HG03025 (cell line): ENCODE measurements at regions not wholly inside any gene's neighbourhood (a gene's known extent, or its start where the extent isn't known, plus 50 kb on each side); places are given as distances from the start of the nearest gene placed in this dataset.
"Not testable (repeated sequence)": the region's sequence is repeated elsewhere in the genome, so short reads cannot be mapped to it uniquely, and the experiment has no call there.

Source experiments
- ATAC-seq: cut with Tn5 transposase; IDR thresholded peaks from one replicate; pipeline ENCODE4 v1.9.1; 2021; ENCODE audit warnings: mild to moderate bottlenecking, moderate library complexity; ENCODE audit not compliant: unreplicated experiment, low FRiP score

DNA sequence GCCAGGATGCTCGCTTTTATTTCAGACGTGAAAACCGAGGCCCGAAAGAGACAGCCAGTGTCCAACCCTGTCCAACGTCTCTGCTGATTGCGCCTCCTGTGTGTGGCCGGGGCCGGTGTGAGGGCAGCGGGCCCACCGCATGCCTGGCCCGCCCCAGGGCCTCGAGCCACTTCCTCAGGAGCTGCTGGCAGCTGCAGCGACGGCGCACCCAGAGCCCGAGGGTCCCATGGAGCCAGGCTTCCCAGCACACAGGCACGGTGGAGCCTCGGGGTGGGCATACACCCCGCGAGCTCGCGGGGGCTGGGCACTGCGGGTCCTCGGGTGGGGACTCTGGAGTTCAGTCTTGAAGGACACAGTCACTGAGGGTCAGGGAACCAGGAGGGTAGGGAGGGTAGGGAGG lies 320.5 kb upstream of the PLGLB1 start:
- not testable (repeated sequence) for ATAC-seq

DNA sequence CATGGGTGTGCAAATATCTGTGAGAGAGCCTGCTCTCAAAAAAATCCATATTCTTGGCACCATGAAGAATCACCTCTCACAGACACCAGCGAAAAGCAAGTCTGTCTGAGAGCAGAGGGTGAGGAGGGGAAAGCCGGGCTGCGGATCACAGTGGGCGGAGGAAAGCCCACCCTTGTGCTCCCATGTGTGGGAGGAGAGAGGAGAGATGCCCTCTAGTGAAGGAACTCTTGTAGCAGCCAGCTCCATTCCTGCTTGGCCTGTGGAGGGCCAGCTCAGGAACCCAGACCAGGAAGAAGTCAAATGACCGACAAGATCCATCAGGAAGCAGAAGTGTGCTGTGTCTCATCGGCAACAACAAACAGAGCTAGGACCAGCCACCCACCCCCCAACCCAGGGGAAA lies 321.7 kb upstream of the PLGLB1 start:
- ATAC-seq, result not testable (repeated sequence)

DNA sequence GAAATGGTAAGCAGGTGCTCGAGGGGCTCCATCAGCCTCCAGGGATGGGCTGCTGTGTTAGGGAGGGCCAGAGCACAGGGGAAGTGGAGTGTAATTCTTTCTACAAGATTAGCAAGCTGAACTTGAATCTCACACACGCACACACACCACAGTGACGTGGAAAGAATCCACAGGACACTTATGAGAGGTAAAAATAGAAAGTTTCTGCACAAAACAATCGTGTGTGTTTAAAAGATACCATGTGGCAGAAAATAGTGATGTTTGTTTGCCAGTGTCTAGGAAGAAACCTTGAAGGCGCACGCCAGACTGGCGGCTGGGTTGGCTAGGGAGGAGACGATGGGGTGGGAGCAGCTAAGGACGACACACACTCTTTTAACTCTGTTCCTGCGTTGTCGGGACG lies 323.6 kb upstream of the PLGLB1 start:
- ATAC-seq, result not testable (repeated sequence)

DNA sequence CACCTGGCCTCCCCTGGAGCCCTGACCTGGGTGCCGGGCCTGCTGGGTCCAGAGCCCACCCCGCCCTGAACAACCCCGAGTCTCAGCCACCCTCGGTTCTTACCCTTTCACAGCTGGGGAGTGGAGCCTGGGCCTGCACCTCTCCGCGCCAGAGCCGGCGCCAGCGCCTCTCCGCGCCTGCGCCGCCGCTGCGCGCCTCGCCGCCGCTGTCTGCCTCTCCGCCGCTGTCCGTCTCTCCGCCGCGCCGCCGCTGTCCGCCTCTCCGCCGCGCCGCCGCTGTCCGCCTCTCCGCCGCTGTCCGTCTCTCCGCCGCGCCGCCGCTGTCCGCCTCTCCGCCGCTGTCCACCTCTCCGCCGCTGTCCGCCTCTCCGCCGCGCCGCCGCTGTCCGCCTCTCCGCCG lies 326.9 kb upstream of the PLGLB1 start:
- ATAC-seq, result not testable (repeated sequence)

DNA sequence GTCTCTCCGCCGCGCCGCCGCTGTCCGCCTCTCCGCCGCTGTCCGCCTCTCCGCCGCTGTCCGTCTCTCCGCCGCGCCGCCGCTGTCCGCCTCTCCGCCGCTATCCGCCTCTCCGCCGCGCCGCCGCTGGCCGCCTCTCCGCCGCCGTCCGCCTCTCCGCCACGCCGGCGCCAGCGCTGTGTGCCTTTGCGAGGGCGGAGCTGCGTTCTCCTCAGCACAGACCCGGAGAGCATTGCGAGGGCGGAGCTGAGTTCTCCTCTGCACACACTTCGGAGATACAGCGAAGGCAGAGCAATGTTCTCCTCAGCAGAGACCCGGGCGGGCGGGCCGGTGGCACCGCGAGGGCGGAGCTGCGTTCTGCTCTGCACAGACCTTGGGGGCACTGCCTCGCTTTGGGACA lies 327.4 kb upstream of the PLGLB1 start:
- not testable (repeated sequence) for ATAC-seq

DNA sequence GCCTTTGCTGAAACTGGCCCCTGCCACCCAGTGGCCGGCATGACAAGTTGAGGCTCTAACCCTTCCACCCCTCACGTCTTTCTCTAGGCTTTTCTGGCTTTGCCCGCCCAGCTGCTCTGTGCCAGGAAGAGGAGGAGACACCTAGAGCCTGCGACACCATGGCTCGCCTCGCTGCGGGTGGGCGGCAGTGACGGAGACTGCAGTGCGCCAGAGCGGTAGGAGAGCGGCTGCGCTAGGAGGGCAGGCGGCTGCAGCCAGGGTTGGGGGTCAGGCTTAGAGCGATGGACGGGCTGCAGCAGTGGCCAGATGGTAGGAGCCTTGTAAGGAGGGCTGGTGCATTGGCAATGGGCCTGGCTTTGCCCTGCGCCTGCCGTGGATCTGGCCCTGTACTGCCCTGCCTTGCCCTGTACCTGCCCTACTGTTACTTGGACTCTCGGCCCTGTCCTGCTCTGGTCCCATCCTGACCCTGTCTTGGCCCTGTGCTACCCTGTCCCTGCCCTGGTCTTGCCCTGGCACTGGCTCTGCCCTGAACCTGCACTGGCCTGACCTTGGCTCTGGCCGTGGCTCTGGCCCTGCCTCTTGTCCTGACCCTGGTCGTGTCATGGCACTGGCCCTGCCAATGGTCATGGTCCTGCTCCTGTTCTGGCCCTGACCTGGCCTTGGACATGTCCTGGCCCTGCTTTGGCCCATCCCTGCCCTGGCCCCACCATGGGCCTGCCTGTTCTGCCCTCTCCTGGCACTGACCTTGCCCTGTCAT lies 330.7 kb upstream of the PLGLB1 start:
- ATAC-seq, result not testable (repeated sequence)

DNA sequence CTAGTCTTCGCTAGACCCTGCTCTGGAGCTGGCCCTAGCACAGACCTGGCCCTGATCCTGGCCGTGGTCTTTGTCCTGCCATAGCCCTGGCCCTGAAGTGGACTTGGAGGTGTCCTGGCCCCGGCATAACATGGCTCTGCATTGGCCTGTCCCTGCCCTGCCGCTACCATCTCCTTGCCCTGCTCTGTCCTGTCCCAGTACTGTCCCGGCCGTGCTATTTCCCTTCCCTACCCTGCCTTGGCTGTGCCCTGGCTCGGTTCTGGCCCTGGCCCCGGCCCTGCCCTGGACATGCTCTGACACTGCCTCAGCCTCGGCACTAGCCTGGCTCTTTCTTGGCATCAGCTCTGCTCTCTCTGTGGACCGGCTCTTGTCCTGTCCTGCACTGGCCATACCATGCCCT lies 331.8 kb upstream of the PLGLB1 start:
- ATAC-seq, result not testable (repeated sequence)

DNA sequence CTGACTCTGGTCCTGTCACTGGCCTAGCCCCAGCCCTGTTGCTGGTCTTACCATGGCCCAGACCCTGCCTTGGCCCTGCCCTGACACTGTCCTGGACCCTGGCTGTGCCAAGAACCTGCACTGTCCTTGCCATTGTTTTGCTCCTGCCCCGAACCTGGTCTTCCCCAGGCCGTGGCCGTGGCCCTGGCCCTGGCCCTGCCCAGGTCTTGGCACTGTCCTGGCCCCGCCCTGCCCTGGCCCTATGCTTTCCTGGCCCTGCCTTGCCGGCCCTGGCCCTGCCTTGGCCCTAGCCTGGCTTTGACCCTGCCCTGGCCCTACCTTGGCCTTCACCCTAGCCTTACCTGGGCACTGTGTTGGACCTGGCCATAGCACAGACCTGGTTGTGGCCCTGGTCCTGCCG lies 332.5 kb upstream of the PLGLB1 start:
- ATAC-seq, result not testable (repeated sequence)

DNA sequence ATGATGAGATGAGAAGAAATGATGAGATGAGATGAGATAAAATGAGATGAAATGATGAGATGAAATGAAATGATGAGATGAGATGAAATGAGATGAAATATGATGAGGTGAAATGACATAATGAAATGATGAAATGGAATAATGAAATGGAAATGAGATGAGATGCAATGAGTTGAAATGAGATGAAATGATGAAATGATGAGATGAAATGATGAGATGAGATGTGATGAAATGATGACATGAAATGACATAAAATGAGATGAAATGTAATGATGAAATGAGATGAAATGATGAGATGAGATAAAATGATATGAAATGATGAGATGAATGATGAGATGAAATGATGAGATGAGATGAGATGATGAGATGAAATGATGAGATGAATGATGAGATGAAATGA lies 338.6 kb upstream of the PLGLB1 start:
- ATAC-seq, result not testable (repeated sequence)

DNA sequence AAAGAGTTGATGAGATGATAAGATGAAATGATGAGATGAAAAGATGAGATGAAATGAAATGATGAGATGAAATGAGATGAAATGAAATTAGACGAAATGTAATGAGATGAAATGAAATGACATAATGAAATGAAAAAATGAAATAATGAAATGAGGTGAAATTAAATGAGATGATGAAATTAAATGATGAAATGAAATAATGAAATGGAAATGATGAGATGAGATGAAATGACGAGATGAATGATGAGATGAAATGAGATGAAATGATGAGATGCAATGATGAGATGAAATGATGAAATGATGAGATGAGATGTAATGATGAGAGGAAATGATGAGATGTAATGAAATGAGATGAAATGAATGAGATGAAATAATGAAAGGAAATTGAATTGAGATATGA lies 339.3 kb upstream of the PLGLB1 start:
- not testable (repeated sequence) for ATAC-seq

DNA sequence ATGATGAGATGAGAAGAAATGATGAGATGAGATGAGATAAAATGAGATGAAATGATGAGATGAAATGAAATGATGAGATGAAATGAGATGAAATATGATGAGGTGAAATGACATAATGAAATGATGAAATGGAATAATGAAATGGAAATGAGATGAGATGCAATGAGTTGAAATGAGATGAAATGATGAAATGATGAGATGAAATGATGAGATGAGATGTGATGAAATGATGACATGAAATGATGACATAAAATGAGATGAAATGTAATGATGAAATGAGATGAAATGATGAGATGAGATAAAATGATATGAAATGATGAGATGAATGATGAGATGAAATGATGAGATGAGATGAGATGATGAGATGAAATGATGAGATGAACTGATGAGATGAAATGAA lies 340.2 kb upstream of the PLGLB1 start:
- not testable (repeated sequence) for ATAC-seq

DNA sequence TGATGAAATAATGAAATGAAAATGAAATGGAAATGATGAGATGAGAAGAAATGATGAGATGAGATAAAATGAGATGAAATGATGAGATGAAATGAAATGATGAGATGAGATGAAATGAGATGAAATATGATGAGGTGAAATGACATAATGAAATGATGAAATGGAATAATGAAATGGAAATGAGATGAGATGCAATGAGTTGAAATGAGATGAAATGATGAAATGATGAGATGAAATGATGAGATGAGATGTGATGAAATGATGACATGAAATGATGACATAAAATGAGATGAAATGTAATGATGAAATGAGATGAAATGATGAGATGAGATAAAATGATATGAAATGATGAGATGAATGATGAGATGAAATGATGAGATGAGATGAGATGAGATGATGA lies 342.7 kb upstream of the PLGLB1 start:
- ATAC-seq, result not testable (repeated sequence)

DNA sequence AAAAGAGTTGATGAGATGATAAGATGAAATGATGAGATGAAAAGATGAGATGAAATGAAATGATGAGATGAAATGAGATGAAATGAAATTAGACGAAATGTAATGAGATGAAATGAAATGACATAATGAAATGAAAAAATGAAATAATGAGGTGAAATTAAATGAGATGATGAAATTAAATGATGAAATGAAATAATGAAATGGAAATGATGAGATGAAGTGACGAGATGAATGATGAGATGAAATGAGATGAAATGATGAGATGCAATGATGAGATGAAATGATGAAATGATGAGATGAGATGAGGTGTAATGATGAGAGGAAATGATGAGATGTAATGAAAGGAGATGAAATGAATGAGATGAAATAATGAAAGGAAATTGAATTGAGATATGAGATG lies 343.4 kb upstream of the PLGLB1 start:
- ATAC-seq, result not testable (repeated sequence)

DNA sequence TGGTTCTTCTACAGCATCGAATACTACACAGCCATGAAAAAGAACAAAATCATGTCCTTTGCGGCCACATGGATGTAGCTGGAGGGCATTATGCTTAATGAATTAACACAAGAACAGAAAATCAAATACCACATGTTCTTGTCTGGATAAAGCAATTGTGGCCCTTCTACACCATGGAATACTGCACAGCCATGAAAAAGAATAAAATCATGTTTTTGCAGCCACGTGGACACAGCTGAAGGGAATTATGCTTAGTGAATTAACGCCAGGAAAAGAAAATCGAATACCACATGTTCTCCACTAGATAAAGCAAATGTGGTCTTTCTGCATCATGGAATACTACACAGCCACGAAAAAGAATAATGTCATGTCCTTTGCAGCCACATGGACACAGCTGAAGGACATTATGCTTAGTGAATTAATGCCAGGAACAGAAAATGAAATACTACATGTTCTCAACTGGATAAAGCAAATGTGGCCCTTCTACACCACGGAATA lies 361.8 kb upstream of the PLGLB2 start:
- not testable (repeated sequence) for ATAC-seq

DNA sequence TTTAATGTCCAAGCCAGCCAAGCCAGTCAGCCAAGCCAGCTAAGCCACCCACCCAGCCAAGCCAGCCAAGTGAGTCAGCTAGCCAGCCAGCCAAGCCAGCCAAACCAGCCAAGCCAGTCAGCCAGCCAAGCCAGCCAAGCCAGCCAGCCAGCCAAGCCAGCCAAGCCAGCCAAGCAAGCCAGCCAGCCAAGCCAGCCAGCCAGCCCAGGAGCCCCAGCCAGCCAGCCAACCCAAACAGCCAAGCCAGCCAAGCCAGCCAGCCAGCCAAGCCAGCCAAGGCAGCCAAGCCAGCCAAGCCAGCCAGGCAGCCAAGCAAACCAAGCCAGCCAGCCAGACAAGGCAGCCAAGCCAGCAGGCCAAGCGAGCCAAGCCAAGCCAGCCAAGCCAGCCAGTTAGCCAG lies 352.1 kb upstream of the PLGLB2 start:
- ATAC-seq, result not testable (repeated sequence)

DNA sequence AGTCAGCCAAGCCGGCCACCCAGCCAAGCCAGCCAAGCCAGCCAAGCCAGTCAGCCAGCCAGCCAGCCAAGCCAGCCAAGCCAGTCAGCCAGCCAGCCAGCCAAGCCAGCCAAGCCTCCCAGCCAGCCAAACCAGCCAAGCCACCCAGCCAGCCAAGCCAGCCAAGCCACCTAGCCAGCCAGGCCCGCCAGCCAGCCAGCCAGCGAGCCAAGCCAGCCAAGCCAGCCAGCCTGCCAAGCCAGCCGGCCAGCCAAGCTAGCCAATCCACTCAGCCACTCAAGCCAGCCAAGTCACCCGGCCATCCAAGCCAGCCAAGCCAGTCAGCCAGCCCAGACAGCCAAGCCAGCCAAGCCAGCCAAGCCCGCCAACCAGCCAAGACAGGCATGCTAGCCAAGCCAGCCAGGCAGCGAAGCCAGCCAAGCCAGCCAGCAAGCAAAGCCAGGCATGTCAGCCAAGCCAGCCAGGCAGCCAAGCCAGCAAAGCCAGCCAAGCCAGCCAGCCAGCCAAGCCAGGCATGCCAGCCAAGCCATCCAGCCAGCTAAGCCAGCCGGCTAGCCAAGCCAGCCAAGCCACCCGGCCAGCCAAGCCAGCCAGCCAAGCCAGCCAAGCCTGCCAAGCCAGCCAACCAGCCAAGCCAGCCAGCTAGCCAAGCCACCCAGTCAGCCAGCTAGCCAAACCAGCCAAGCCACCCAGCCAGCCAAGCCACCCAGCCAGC lies 351.2 kb upstream of the PLGLB2 start:
- not testable (repeated sequence) for ATAC-seq

DNA sequence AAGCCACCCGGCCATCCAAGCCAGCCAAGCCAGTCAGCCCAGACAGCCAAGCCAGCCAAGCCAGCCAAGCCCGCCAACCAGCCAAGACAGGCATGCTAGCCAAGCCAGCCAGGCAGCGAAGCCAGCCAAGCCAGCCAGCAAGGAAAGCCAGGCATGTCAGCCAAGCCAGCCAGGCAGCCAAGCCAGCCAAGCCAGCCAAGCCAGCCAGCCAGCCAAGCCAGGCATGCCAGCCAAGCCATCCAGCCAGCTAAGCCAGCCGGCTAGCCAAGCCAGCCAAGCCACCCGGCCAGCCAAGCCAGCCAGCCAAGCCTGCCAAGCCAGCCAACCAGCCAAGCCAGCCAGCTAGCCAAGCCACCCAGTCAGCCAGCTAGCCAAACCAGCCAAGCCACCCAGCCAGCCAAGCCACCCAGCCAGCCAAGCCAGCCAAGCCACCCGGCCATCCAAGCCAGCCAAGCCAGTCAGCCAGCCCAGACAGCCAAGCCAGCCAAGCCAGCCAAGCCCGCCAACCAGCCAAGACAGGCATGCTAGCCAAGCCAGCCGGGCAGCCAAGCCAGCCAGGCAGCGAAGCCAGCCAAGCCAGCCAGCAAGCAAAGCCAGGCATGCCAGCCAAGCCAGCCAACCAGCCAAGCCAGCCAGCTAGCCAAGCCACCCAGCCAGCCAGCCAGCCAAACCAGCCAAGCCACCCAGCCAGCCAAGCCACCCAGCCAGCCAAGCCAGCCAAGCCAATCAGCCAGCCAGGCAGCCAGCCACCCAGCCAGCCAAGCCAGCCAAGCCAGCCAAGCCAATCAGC lies 350.4 kb upstream of the PLGLB2 start:
- not testable (repeated sequence) for ATAC-seq

DNA sequence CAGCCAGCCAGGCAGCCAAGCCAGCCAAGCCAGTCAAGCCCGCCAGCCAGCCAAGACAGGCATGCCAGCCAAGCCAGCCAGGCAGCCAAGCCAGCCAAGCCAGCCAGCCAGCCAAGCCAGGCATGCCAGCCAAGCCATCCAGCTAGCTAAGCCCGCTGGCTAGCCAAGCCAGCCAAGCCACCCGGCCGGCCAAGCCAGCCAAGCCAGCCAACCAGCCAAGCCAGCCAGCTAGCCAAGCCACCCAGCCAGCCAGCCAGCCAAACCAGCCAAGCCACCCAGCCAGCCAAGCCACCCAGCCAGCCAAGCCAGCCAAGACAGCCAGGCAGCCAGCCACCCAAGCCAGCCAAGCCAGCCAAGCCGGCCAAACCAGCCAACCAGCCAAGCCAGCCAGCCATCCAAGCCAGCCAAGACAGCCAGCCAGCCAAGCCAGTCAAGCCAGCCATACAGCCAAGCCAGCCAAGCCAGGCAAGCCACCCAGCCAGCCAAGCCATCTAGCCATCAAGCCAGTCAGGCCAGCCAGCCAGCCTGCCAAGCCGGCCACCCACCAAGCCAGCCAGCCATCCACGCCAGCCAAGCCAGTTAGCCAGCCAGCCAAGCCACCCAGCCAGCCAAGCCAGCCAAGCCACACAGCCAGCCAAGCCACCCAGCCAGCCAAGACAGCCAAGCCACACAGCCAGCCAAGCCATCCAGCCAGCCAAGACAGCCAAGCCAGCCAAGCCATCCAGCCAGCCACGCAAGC lies 349.2 kb upstream of the PLGLB2 start:
- ATAC-seq, result not testable (repeated sequence)

DNA sequence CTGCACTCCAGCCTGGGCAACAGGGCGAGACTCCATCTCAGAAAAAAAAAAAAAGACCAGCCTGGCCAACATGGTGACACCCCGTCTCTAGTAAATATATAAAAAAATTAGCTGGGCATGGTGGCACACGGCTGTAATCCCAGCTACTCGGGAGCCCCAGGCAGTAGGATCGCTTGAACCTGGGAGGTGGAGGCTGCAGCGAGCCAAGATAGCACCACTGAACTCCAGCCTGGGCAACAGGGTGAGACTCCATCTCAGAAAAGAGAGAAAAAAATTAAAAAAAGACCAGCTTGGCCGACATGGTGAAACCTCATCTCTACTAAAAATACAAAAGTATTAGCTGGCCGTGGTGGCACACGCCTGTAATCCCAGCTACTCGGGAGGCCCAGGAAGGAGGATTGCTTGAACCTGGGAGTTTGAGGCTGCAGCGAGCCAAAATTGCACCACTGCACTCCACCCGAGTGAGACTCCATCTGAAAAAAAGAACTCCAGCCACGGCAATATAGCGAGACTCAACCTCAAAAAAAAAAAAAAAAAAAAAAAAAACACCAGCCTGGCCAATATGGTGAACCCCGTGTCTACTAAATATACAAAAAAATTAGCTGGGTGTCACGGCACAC lies 346.1 kb upstream of the PLGLB2 start:
- ATAC-seq, result no peak

DNA sequence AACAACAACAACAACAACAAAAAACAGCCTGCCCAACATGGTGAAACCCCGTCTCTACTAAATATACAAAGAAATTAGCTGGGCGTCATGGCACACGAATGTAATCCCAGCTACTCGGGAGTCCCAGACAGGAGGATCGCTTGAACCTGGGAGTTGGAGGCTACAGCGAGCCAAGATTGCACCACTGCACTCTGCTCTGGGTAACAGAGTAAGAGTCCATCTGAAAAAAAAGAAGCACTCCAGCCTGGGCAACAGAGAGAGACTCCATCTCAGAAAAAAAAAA lies 344.1 kb upstream of the PLGLB2 start:
- no peak for ATAC-seq
